NCI-H1436 (cell line): ENCODE measurements at regions not wholly inside any gene's neighbourhood (a gene's known extent, or its start where the extent isn't known, plus 50 kb on each side); places are given as distances from the start of the nearest gene placed in this dataset.
A peak's percentile ranks its signal among the peaks of the same experiment; 100 is the strongest.
"Not testable (repeated sequence)": the region's sequence is repeated elsewhere in the genome, so short reads cannot be mapped to it uniquely, and the experiment has no call there.

Experiments
- DNase-seq: peaks from one replicate; lab custom pipeline; 2025; lab: John Stamatoyannopoulos, UW

- DNase-seq = no peak
These were observed 128.1 kb upstream of the MAP1LC3B2 start for GRCh38 chr12:116430911-116431565.

DNA sequence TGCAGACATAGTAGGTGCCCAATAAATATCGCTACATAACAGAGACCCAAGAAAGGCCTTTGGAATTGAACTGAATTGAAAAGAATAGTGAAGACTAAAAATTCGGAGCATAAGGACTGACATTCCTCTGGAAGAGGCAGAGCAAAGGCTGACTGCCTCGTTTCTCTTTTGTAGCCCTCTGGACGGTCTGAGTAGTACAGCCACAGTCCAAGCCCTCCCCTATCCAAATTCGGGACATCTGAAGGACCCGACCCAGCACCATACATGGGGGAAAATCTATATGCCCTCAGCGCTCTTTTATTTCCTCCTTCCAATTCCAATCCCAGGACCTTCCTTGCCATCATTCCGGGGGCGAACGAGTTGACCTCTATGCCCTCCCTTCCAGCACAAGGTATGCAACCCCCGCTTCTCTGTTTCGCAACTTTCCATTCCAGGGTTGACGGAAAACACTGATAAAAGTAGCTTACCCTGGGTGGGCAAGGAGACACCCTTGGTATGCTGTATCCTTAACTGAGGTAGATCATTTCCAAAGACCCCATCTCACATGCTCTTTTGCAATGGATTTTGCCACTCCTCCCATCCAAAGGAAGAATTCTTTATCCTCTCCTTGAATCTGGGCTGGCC, 127.4 kb upstream of the MAP1LC3B2 start:
- no peak for DNase-seq

DNA sequence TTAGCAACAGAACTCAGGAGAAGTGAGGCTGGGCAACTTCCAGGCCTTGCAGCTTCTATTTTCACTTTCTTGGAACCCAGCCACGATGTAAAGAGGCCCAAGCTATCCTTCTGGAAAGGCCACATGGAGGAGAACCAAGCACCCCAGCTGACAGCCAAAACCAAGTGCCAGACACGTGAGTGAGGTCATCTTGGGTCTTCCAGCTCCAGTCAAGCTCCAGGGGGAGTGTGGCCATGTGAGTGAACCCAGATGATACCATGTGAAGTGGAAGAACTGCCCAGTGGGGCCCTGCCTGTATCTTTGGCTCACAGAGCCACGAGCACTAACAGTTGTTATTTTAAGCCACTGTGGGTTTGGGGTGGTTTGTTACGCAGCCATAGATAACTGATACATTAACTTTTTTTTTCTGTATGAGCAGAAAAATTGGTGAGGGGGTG, 126.8 kb upstream of the MAP1LC3B2 start:
- no peak for DNase-seq

DNA sequence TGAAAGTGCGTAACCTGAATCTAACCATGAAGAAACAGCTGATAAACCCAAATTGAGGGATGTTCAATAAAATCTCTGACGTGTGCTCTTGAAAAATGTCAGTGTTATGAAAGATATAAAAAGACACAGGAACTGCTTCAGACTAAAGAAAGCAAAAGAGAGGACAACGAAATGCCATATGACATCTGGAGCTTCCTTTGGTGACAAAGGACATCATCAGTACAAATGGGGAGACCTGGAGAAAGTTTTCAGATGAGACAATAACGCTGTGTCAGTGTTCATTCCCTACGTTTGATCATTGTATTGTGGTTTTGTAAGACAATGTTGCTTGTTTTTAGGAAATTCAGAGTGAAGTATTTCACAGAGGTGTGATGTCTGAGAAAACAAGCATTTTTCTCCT, 125.9 kb upstream of the MAP1LC3B2 start:
- DNase-seq = no peak

DNA sequence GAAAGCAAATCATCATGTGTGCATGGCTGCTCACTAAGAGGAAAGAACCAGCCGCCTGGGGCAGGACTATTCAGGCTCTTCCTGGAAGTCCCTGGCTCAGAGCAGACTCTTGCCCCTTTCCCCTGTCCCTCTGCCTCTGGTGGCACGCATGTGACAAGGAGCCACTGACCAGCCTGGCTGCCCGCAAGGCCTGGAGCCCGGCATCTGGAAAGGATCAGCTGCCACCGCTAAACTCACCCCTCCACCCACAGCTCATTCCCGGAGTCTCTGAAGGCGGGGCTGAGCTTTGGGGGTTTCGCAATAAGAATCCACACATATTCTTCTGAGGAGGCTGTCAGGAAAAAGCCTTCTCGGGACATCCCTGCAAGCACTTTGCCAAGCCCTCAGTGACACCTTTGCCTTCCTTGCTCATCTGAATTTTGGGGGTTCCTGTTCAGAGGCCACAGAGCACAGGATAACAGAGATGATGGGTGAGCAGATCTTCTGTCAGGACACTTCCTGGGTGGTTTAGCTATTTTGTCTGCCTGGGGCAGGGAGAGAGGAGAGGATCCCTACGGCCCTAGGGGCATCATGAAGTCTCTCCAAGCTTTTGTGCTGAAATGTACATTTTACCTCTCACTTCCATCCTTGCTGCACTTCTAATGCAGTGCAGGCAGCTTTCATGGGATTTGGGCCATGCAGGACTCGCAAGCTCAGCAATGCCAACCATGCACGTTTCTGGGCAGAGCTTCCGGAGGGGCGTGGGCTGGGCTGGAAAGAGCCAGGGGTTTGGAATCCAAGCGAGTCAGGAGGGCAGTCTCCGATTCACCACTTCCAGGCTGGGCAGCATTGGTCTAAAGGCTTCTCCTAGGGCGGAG, 124.8 kb upstream of the MAP1LC3B2 start:
- no peak for DNase-seq

GRCh38 chr12:116435984-116436383, 123.2 kb upstream of the MAP1LC3B2 start:
- DNase-seq = no peak

- no peak for DNase-seq
These were observed 122.5 kb upstream of the MAP1LC3B2 start for GRCh38 chr12:116436561-116437249.

- no peak for DNase-seq
These were observed 117.9 kb upstream of the MAP1LC3B2 start for GRCh38 chr12:116441292-116441691.

GRCh38 chr12:116442304-116442703, 116.9 kb upstream of the MAP1LC3B2 start:
- no peak for DNase-seq

- DNase-seq = no peak
These were observed 116.2 kb upstream of the MAP1LC3B2 start for GRCh38 chr12:116442946-116443345.

DNA sequence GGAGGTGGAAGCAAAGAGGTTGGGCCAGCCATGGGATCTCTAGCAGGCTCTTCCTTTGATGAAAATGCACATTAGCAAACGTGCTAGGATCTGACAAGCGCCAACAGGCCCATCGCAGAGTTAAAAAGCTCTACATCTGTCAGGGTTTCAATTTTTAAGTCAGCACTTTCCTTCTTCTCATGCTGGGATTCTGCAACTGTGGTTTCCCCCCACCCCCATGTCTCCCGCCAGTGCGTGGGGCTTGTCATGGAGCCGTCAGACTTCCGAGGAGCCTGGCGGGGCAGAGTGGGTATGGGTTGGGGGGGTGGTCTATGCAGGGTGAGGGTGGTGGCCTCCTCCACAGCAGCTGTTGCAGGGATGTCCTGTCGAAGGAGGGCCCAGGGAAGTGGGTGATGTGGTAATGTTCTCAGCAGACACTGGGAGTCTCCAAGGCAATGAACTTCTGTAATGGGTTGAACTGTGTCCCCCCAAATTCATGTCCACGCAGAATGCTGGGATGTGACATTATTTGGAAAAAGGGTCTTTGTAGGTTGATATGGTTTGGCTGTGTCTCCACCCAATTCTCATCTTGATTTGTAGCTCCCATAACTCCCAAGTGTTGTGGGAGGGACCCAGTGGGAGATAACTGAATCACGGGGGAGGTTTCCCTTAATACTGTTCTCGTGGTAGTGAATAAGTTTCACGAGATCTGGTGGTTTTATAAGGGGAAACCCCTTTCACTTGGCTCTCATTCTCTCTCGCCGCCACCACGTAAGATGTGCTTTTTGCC, 115.2 kb upstream of the MAP1LC3B2 start:
- DNase-seq = no peak

- DNase-seq = no peak
These were observed 114.6 kb upstream of the MAP1LC3B2 start for GRCh38 chr12:116444590-116444943.

GRCh38 chr12:116448165-116448739, 110.9 kb upstream of the MAP1LC3B2 start:
- no peak for DNase-seq

- DNase-seq = no peak
These were observed 108.7 kb upstream of the MAP1LC3B2 start for GRCh38 chr12:116450406-116450910.

DNA sequence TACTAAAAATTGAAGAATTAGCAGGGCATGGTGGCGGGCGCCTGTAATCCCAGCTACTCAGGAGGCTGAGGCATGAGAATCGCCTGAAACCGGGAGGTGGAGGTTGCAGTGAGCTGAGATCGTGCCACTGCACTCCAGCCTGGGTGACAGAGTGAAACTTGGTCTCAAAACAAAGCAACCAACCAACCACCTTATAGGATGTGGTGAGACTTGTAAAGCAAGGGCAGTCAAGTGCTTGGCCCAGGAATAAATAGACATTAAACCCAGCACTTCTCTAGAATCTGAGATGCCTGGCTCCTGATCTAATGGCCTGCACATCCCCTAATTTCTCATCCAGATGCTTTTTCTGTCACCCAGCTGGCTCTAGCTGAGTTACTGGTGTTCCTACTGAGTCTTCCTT, 106.2 kb upstream of the MAP1LC3B2 start:
- not testable (repeated sequence) for DNase-seq

- DNase-seq = no peak
These were observed 105.5 kb upstream of the MAP1LC3B2 start for GRCh38 chr12:116453631-116454030.

DNA sequence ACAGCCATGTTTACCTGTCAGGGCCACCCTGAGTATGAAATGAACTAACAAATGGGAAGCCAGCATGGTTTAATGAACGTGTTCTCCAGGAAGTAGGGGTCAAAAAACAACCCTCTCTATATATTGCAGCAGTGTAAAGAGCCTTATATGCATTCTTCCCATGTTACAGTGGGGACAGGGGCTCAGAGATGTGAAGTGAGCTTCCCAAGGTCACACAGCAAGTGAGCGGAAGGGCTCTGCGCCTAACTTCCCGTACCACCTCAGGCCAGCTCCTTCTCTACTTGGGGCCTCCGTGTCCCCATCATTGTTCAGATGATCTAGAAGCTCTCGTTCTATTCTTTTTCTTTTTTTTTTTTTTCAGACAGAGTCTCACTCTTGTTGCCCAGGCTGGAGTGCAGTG, 105.1 kb upstream of the MAP1LC3B2 start:
- DNase-seq = no peak

GRCh38 chr12:116454950-116455447, 104.2 kb upstream of the MAP1LC3B2 start:
- DNase-seq = no peak

DNA sequence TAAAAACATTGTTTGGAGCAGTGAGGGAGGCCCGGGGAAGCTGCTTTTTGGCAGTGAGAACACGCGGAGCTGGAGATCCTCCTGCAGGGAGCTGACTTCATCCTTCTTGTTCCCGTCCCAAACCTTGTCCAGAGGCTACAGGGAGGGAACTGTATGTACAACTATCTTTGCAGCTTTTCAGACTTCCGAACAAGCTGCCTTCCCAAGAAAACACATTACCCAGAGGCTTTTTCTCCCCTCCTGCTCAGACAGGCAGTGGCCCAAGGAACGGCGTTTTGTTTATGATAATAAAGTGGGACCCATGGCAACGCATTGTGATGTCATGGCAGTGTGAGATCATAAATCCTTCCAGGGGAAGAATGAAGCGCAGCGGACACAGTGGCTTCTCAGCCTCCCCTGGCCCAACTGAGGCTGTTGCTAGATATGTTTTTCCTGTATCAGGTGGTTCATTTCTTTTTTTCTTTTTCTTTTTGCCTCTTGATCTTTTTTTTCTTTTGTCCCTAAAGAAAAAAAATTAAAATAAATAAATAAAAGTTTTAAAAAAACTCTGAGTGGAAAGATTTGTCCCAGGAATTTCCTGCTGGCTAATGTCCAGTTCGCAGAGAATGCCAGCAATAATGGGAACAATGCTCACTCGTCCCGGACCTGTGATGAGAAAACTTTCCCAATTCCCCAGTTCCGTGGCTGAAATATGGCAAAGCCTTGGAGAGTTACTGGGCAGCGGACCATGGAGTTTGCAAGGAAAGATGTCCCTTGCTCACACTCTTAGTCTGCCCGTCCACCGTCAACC, 103.4 kb upstream of the MAP1LC3B2 start:
- peak; percentile 5 for DNase-seq
